ENCODE measurements at regions not wholly inside any gene's neighbourhood (a gene's known extent, or its start where the extent isn't known, plus 50 kb on each side); places are given as distances from the start of the nearest gene placed in this dataset.

DNA sequence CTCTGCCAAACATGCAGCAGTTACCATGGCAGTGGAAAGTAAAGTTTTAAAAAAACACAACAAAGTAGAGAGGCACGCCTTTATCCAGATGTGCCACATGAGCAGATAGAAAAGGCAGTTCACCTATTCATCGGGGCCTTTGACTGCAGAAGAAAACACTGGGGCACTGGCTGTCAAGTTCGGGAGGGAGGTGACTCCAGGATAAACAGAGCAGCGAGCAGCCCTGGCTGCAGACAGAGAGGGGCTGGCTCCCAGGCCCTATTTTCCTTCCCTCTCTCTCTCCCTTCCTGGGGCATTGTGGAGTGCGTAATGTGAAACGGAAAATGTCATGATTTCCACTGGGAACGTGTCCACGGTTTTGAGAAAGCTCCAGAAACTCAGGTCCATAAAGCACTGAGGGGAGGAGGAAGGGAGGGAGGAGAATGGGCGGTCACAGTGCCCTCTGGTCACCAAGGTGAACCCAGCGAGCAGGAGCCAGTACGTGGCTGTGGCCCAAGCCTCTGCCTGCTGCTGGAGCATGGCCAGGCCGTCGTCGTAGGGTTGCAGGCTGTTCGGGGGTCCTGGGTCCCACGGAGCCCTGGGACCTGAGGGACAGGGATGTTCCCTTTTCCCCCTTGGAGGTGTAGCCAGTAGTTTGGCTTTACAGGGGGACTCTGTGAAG, 114.7 kb upstream of the IRF2BP2 start (continued):
- TF ChIP-seq KDM4B (CRISPR knock-in tag; IDR thresholded peaks at IDR 0.05) (no peak), TAF1 (CRISPR knock-in tag; IDR thresholded peaks at IDR 0.05) (peak; percentile 38), ZNF350 (CRISPR knock-in tag; IDR thresholded peaks at IDR 0.05; ENCODE audit: borderline replicate concordance, low read depth) (no peak; the same call in 1 of the 2 replicates), STAG1 (CRISPR knock-in tag; IDR thresholded peaks at IDR 0.05) (0 out of 2 replicates have a peak, but pooled peaks have one; percentile 14), GLI4 (CRISPR knock-in tag; IDR thresholded peaks at IDR 0.05; ENCODE audit: borderline replicate concordance) (0 out of 2 replicates have a peak, but pooled peaks have one; percentile 17), ZKSCAN5 (CRISPR knock-in tag; IDR thresholded peaks at IDR 0.05) (no peak; the same call in 1 of the 2 replicates), HNRNPL (IDR thresholded peaks at IDR 0.05; ENCODE audit: low read depth, low read length) (peak; percentile 76; the same call in 1 of the 2 replicates), ARID2 (CRISPR knock-in tag; IDR thresholded peaks at IDR 0.05; ENCODE audit: borderline replicate concordance) (no peak), CREB1 (IDR thresholded peaks at IDR 0.05) (no peak), CREB1 (CRISPR knock-in tag; IDR thresholded peaks at IDR 0.05) (no peak), RFX5 (IDR thresholded peaks at IDR 0.05; ENCODE audit: low read depth, low read length) (0 out of 2 replicates have a peak, but pooled peaks have one; percentile 8), ZNF777 (CRISPR knock-in tag; IDR thresholded peaks at IDR 0.05) (no peak), THAP8 (CRISPR knock-in tag; IDR thresholded peaks at IDR 0.05; ENCODE audit: borderline replicate concordance) (no peak), KMT2B (CRISPR knock-in tag; IDR thresholded peaks at IDR 0.05) (no peak), KLF16 (CRISPR knock-in tag; IDR thresholded peaks at IDR 0.05) (peak; percentile 17 to 35; a peak in 1 of 4 replicates), ZNF839 (CRISPR knock-in tag; IDR thresholded peaks at IDR 0.05; ENCODE audit: borderline replicate concordance) (no peak), HCFC1 (IDR thresholded peaks at IDR 0.05; ENCODE audit: low read depth, low read length) (no peak), ZBTB1 (CRISPR knock-in tag; IDR thresholded peaks at IDR 0.05; ENCODE audit: borderline replicate concordance) (0 out of 2 replicates have a peak, but pooled peaks have one; percentile 44), RBM39 (IDR thresholded peaks at IDR 0.05; ENCODE audit: low read depth, low read length, poor library complexity, severe bottlenecking) (no peak), MIER3 (CRISPR knock-in tag; IDR thresholded peaks at IDR 0.05; ENCODE audit: borderline replicate concordance) (no peak; the same call in 1 of the 2 replicates), BCL6 (CRISPR knock-in tag; IDR thresholded peaks at IDR 0.05) (peak; percentile 63), NONO (IDR thresholded peaks at IDR 0.05) (no peak), NONO (CRISPR knock-in tag; conservative IDR thresholded peaks at IDR 0.05) (peak; percentile 45), MTF2 (CRISPR knock-in tag; IDR thresholded peaks at IDR 0.05; ENCODE audit: borderline replicate concordance) (no peak)
- TF ChIP-seq, protein P1, sequence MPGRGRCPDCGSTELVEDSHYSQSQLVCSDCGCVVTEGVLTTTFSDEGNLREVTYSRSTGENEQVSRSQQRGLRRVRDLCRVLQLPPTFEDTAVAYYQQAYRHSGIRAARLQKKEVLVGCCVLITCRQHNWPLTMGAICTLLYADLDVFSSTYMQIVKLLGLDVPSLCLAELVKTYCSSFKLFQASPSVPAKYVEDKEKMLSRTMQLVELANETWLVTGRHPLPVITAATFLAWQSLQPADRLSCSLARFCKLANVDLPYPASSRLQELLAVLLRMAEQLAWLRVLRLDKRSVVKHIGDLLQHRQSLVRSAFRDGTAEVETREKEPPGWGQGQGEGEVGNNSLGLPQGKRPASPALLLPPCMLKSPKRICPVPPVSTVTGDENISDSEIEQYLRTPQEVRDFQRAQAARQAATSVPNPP (CRISPR knock-in tag; IDR thresholded peaks at IDR 0.05): 0 out of 2 replicates have a peak, but pooled peaks have one; percentile 45
- TF ChIP-seq, protein P2, sequence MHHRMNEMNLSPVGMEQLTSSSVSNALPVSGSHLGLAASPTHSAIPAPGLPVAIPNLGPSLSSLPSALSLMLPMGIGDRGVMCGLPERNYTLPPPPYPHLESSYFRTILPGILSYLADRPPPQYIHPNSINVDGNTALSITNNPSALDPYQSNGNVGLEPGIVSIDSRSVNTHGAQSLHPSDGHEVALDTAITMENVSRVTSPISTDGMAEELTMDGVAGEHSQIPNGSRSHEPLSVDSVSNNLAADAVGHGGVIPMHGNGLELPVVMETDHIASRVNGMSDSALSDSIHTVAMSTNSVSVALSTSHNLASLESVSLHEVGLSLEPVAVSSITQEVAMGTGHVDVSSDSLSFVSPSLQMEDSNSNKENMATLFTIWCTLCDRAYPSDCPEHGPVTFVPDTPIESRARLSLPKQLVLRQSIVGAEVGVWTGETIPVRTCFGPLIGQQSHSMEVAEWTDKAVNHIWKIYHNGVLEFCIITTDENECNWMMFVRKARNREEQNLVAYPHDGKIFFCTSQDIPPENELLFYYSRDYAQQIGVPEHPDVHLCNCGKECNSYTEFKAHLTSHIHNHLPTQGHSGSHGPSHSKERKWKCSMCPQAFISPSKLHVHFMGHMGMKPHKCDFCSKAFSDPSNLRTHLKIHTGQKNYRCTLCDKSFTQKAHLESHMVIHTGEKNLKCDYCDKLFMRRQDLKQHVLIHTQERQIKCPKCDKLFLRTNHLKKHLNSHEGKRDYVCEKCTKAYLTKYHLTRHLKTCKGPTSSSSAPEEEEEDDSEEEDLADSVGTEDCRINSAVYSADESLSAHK (CRISPR knock-in tag; IDR thresholded peaks at IDR 0.05; ENCODE audit: borderline replicate concordance): no peak
- TF ChIP-seq, protein P3, sequence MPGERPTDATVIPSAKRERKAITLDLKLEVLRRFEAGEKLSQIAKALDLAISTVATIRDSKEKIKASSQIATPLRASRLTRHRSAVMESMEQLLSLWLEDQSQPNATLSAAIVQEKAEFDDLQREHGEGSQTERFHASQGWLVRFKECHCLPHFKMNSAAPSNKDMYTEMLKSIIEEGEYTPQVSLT (CRISPR knock-in tag; IDR thresholded peaks at IDR 0.05; ENCODE audit: borderline replicate concordance, low read depth): no peak; the same call in 1 of the 2 replicates
